Uterus (tissue), 3 donors: ENCODE measurements at regions not wholly inside any gene's neighbourhood (a gene's known extent, or its start where the extent isn't known, plus 50 kb on each side); places are given as distances from the start of the nearest gene placed in this dataset.

Experiments
- DNase-seq, 2 donors: peaks; one replicate each; pipeline ENCODE4 v3.0.0-alpha.2; 2019 to 2020
- H3K27ac ChIP-seq, 2 donors: fragments of 200-600 bp; sonication (generic); 1 replicate in 1 of 2; 2 replicates in 1 of 2; pipeline ENCODE4 v1.5.1; 2016 to 2018
- H3K27me3 ChIP-seq, 2 donors: fragments of 200-600 bp; sonication (generic); one replicate each; pipeline ENCODE4 v1.5.1; 2018 to 2019; ENCODE audit warnings: control low read depth in 1 of 2
- H3K36me3 ChIP-seq, 2 donors: fragments of 200-600 bp; sonication (generic); one replicate each; pipeline ENCODE4 v1.5.1; 2019; ENCODE audit warnings: control low read depth in 1 of 2
- H3K4me1 ChIP-seq, 2 donors: fragments of 200-600 bp; sonication (generic); one replicate each; pipeline ENCODE4 v1.5.1; 2018 to 2019; ENCODE audit warnings: control low read depth in 1 of 2
- H3K4me3 ChIP-seq, 2 donors: fragments of 200-600 bp; sonication (generic); 1 replicate in 1 of 2; 2 replicates in 1 of 2; pipeline ENCODE4 v1.5.1; 2018 to 2019; ENCODE audit warnings: mild to moderate bottlenecking in 1 of 2
- H3K9me3 ChIP-seq, 2 donors: fragments of 200-600 bp; sonication (generic); one replicate each; pipeline ENCODE4 v1.5.1; 2019; ENCODE audit warnings: control low read depth in 1 of 2
- POLR2A ChIP-seq, 2 donors: fragments of 450-650 bp; IDR thresholded peaks; one replicate each; pipeline ENCODE4 v1.6.1; 2016; ENCODE audit warnings: antibody characterized with exemption in 2 of 2, mild to moderate bottlenecking in 1 of 2, moderate library complexity in 1 of 2
- intact Hi-C: fragments of 100-400 bp; cut with DNase I; formaldehyde crosslinking; loops from one replicate; pipeline ENCODE4 v1.15.1; 2023; ENCODE audit warnings: low total_unique reads
- TF ChIP-seq, protein P1 (sequence below), 4 experiments: fragments of 200-600 bp in 2 of 4; fragments of 450-650 bp in 2 of 4; sonication (generic) in 2 of 4; IDR thresholded peaks; one replicate each; pipeline ENCODE4 v1.5.1; 2016 to 2019; ENCODE audit warnings: antibody characterized with exemption in 4 of 4, mild to moderate bottlenecking in 2 of 4, moderate library complexity in 1 of 4
- donor health status: DM: yes; HTN: yes; CAD: no.

DNA sequence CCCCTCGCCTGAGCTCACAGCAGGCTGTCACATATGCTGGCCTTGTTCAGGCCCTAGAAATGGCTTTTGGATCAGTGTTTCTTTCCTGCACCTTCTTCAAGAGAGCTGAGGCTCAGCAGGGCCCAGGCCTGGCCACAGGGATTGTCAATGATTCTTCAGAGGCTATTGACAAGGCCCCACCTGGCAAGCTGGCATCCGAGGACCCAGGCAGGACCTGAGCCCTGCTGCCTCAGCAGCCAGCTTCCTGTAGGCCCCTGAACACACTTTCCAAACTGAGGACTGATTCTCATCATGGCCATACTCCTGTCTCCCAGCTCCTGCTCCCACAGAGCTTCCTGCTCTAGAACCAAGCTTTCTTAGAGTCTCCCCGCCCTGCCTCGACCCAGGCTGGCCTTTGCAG, 136.8 kb downstream of the UQCRFS1 start:
- H3K36me3 ChIP-seq: no peaks in the 10 kb centered on the region
- DNase-seq: no peak
- intact Hi-C loops: no loop called here
- no peaks in the 10 kb centered on the region for H3K27me3 ChIP-seq
- no peak overlapping the region for H3K4me3 ChIP-seq
- no peaks in the 10 kb centered on the region for H3K9me3 ChIP-seq
- TF ChIP-seq, protein P1, sequence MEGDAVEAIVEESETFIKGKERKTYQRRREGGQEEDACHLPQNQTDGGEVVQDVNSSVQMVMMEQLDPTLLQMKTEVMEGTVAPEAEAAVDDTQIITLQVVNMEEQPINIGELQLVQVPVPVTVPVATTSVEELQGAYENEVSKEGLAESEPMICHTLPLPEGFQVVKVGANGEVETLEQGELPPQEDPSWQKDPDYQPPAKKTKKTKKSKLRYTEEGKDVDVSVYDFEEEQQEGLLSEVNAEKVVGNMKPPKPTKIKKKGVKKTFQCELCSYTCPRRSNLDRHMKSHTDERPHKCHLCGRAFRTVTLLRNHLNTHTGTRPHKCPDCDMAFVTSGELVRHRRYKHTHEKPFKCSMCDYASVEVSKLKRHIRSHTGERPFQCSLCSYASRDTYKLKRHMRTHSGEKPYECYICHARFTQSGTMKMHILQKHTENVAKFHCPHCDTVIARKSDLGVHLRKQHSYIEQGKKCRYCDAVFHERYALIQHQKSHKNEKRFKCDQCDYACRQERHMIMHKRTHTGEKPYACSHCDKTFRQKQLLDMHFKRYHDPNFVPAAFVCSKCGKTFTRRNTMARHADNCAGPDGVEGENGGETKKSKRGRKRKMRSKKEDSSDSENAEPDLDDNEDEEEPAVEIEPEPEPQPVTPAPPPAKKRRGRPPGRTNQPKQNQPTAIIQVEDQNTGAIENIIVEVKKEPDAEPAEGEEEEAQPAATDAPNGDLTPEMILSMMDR (IDR thresholded peaks at IDR 0.05): no peak
- TF ChIP-seq POLR2A (IDR thresholded peaks at IDR 0.05): no peak
- H3K4me1 ChIP-seq: no peaks in the 10 kb centered on the region
- H3K27ac ChIP-seq: no peak overlapping the region

DNA sequence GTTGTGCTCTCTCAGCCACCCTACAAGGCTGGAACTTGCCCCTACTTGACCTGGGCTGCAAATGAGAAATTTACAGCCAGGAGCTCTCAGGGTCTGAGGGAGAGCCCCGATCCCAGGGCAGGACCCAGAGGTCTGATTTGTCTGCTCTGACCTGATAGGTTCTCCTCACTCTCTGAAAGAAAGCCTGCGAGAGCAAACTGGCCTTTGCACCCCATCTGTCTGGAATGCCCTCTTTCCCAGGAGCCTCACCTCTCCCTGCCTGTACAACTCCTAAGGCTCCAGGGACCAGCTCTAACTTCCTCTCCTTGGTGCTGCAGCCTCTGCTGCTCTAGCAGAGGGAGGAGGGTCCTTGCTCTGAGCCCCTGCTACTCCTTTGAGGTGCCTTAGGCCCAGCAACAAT, 137.8 kb downstream of the UQCRFS1 start:
- Histone ChIP-seq H3K9me3 (no peaks in the 10 kb centered on the region), H3K27me3 (no peaks in the 10 kb centered on the region), H3K4me1 (no peaks in the 10 kb centered on the region), H3K36me3 (no peaks in the 10 kb centered on the region), H3K4me3 (no peak overlapping the region), H3K27ac (no peak overlapping the region)
- no peak for DNase-seq
- TF ChIP-seq POLR2A (IDR thresholded peaks at IDR 0.05): no peak
- TF ChIP-seq, protein P1 (IDR thresholded peaks at IDR 0.05): no peak
- intact Hi-C loops: no loop called here

DNA sequence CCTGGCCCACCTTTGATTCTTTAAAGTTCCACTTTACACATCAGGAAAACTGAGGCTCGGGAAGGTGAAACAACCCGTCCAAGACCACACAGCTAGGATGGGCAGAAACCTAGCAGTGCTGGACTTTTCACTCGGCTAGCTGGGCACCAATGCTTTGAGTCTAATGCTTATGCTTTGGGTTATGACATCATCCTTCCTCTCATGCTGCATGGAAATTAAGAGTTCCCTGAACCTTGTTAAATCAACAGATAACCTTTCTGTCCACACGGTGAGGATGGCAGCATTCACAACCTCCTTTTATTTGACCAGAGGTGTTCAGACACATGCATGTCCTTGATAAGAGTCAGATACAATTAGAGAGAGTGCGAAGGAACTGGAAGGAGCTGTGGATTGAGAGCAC, 138.4 kb downstream of the UQCRFS1 start:
- no peak for TF ChIP-seq POLR2A (IDR thresholded peaks at IDR 0.05)
- TF ChIP-seq, protein P1 (IDR thresholded peaks at IDR 0.05): no peak
- no peaks in the 10 kb centered on the region for H3K36me3 ChIP-seq
- intact Hi-C loops: no loop called here
- H3K4me1 ChIP-seq: no peaks in the 10 kb centered on the region
- no peak overlapping the region for H3K27ac ChIP-seq
- no peak for DNase-seq
- no peaks in the 10 kb centered on the region for H3K27me3 ChIP-seq
- H3K4me3 ChIP-seq: no peak overlapping the region
- no peaks in the 10 kb centered on the region for H3K9me3 ChIP-seq

DNA sequence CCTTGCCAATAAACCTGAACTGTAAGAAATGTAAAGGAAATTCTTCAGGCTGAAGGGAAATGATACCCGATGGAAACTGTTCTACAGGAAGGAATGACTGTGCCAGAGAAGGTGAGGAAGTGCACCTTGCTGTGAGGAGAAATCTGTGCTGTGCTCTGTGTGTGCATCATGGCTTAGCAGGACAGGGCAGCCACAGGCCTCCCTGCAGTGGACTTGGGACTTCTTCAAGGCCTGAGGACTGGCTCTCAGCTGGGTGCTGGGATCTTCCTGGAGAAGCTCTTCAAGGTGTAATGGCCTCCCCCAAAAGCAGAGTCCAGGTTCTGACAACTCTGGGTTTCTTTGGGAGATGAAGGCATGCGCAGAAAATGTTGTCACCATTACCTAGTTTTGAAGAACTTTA, 145.1 kb downstream of the UQCRFS1 start:
- DNase-seq: no peak
- intact Hi-C loops: no loop called here
- no peak for TF ChIP-seq POLR2A (IDR thresholded peaks at IDR 0.05)
- TF ChIP-seq, protein P1 (IDR thresholded peaks at IDR 0.05): no peak

DNA sequence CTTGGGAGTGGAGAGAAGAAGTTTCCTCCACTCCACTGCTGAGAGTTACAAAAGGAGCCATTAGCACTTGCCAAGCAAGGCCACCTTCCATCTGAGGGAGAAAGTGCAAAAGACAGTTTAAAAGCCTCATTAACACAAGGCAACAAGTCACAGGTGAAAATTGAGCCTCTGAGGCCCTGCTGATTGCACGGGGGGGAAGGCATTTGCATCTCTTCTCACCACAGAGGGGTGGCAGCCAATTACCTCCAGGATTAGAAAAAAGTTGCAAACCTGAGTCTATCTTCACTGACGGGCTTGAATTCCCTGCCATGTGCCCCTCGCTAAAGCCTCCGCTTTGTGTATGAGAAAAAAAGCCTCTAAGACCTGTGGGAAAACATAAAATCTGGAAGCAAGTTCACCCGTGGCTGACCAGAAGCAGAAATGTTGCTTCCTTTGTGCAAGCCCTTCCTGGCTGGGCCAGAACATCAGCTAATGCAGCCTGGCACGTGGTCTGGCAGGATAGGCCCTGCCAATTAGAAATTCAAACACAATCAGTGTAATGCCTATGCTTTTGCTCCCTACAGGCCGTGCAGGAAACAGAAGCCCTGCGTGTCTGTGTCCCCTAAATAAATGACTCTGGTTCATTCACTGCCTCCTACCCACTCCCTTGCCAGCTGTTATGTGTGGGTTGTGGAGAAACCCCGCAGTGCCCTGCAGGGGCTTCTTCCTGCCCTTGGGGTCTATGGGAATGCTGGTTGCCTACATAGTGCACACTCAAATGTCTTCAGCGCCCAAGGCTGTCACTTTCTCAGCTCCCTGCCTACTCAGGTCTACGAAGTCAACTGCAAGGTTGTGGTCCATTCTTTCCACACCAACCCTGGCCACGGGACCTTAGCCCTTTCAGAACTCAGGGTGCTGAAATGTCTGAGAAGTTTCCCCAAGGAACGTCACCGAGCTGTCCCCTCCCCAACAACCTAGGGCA, 150.2 kb downstream of the UQCRFS1 start:
- H3K4me3 ChIP-seq: no peak overlapping the region
- intact Hi-C loops: no loop called here
- H3K9me3 ChIP-seq: no peaks in the 10 kb centered on the region
- H3K27ac ChIP-seq: no peak overlapping the region
- no peaks in the 10 kb centered on the region for H3K36me3 ChIP-seq
- no peak for TF ChIP-seq POLR2A (IDR thresholded peaks at IDR 0.05)
- TF ChIP-seq, protein P1 (IDR thresholded peaks at IDR 0.05): no peak
- H3K4me1 ChIP-seq: no peaks in the 10 kb centered on the region
- H3K27me3 ChIP-seq: no peaks in the 10 kb centered on the region
- DNase-seq: no peak

More for the DNA sequence above, 145.1 kb downstream of the UQCRFS1 start:
- H3K36me3 ChIP-seq: no peaks in the 10 kb centered on the region
- H3K9me3 ChIP-seq: no peaks in the 10 kb centered on the region
- no peaks in the 10 kb centered on the region for H3K27me3 ChIP-seq
- no peak overlapping the region for H3K27ac ChIP-seq
- no peaks in the 10 kb centered on the region for H3K4me1 ChIP-seq
- H3K4me3 ChIP-seq: no peak overlapping the region
